K562 (cell line): ENCODE measurements at regions not wholly inside any gene's neighbourhood (a gene's known extent, or its start where the extent isn't known, plus 50 kb on each side); places are given as distances from the start of the nearest gene placed in this dataset.

Source experiments
- ATAC-seq: fragments of 200-7000 bp; cut with Tn5 transposase; 3 replicates; pipeline ENCODE4 v1.9.1; 2020; ENCODE audit warnings: moderate library complexity
- BruUV-seq: library from RNA; stranded (reverse); fragments of 400-500 nt; replicated peaks from 2 replicates; lab custom pipeline; 2021; lab: Mats Ljungman, UMichigan
- CTCF ChIA-PET: fragments of 300-600 bp; formaldehyde crosslinking; extraction: SDS; loops from one replicate; lab custom pipeline; 2021; ENCODE audit warnings: low intra/inter-chr PET ratio; lab: Yijun Ruan, JAX
- POLR2A ChIA-PET: fragments of 300-600, 350-650 bp; sonication (Branson Sonifier 250); formaldehyde crosslinking; extraction: SDS; loops from one replicate; lab custom pipeline; 2021; ENCODE audit warnings: antibody characterized with exemption, inconsistent platforms; lab: Yijun Ruan, JAX
- DNase-seq, 4 experiments: peaks; one replicate each; pipeline versions ENCODE4 v3.0.0 to v3.0.0-alpha.2; 2011 to 2018; ENCODE audit warnings: low spot score in 3 of 4, mixed read lengths in 3 of 4; ENCODE audit errors: extremely low read depth in 1 of 4
- FAIRE-seq: peaks from 2 replicates; lab custom pipeline; 2011; peaks lifted over from hg19 to GRCh38; lab: Jason Lieb, UNC
- H2AFZ ChIP-seq: 2 replicates; pipeline ENCODE4 v1.6.0; 2011; ENCODE audit warnings: low read depth, low read length, control low read depth, inconsistent platforms
- H3K27ac ChIP-seq: fragments of 200-600 bp; 3 replicates; pipeline ENCODE4 v1.8.0; 2011; ENCODE audit warnings: low read depth, mild to moderate bottlenecking, control low read depth, inconsistent platforms, low read length, moderate library complexity, mixed read lengths; ENCODE audit errors: extremely low read depth
- H3K27me3 ChIP-seq, 2 experiments: fragments of 300-600 bp in 1 of 2; 2 replicates in 1 of 2; 3 replicates in 1 of 2; pipeline versions ENCODE4 v1.6.0 to v1.8.0; 2011; ENCODE audit warnings: inconsistent platforms in 2 of 2, low read length in 2 of 2, mild to moderate bottlenecking in 1 of 2, mixed read lengths in 1 of 2, moderate library complexity in 1 of 2; ENCODE audit not compliant: control insufficient read depth in 2 of 2, insufficient read depth in 2 of 2
- H3K36me3 ChIP-seq: fragments of 300-600 bp; 3 replicates; pipeline ENCODE4 v1.8.0; 2011; ENCODE audit warnings: mild to moderate bottlenecking, low read length, inconsistent platforms; ENCODE audit not compliant: control insufficient read depth, insufficient read depth
- H3K4me1 ChIP-seq, 2 experiments: fragments of 200-600 bp in 1 of 2; replicated peaks in 1 of 2; 2 replicates in 1 of 2; 3 replicates in 1 of 2; pipeline versions ENCODE4 v1.5.1 to v1.8.0; 2011; ENCODE audit warnings: inconsistent platforms in 2 of 2, low read length in 2 of 2, mild to moderate bottlenecking in 1 of 2, mixed read lengths in 1 of 2, moderate library complexity in 1 of 2; ENCODE audit not compliant: control insufficient read depth in 2 of 2, insufficient read depth in 2 of 2
- H3K4me2 ChIP-seq: 2 replicates; pipeline ENCODE4 v1.6.1; 2011; ENCODE audit warnings: low read length, control low read depth, inconsistent platforms, mixed read lengths; ENCODE audit not compliant: insufficient read depth
- H3K4me3 ChIP-seq: fragments of 200-600 bp; sonication (generic), shearing (Covaris generic); 2 replicates; pipeline ENCODE4 v1.5.1; 2016; ENCODE audit warnings: control low read depth, inconsistent platforms
- H3K79me2 ChIP-seq: fragments of 200-600 bp; 3 replicates; pipeline ENCODE4 v1.8.0; 2011; ENCODE audit warnings: low read length, inconsistent platforms; ENCODE audit not compliant: control insufficient read depth, insufficient read depth
- H3K9ac ChIP-seq, 2 experiments: 2 replicates each; pipeline versions ENCODE4 v1.6.0 to v1.6.1; 2011; ENCODE audit warnings: low read depth in 2 of 2, low read length in 2 of 2, control low read depth in 1 of 2, inconsistent platforms in 1 of 2, mild to moderate bottlenecking in 1 of 2, mixed read lengths in 1 of 2; ENCODE audit not compliant: insufficient read depth in 1 of 2
- H3K9me1 ChIP-seq: one replicate; pipeline ENCODE4 v1.6.0; 2011; ENCODE audit warnings: inconsistent platforms, mild to moderate bottlenecking, low read length, moderate library complexity; ENCODE audit not compliant: control insufficient read depth, insufficient read depth
- H3K9me3 ChIP-seq: replicated peaks from 2 replicates; pipeline ENCODE4 v1.5.1; 2011; ENCODE audit warnings: low read depth, low read length, inconsistent platforms; ENCODE audit not compliant: control insufficient read depth, insufficient read depth
- H4K20me1 ChIP-seq: replicated peaks from 2 replicates; pipeline ENCODE4 v1.6.1; 2011; ENCODE audit warnings: low read length, inconsistent platforms, mixed read lengths; ENCODE audit not compliant: control insufficient read depth, insufficient read depth
- MAFG ChIP-seq: fragments of 450-650 bp; conservative IDR thresholded peaks from 2 replicates; pipeline ENCODE4 v1.6.1; 2016; ENCODE audit warnings: missing genetic modification characterization, missing compliant biosample characterization
- NCOR1 ChIP-seq: fragments of 450-650 bp; IDR thresholded peaks from 2 replicates; pipeline ENCODE4 v1.6.1; 2016; ENCODE audit warnings: mild to moderate bottlenecking, moderate library complexity
- TEAD4 ChIP-seq, 2 experiments: sonication (generic) in 1 of 2; formaldehyde crosslinking in 1 of 2; IDR thresholded peaks; 2 replicates each; pipeline versions ENCODE4 v1.6.1 to v1.8.0; 2012 to 2022; ENCODE audit warnings: borderline replicate concordance in 1 of 2, inconsistent platforms in 1 of 2, low read length in 1 of 2, mild to moderate bottlenecking in 1 of 2, missing genetic modification reagents in 1 of 2
- ZBTB8A ChIP-seq: fragments of 450-650 bp; IDR thresholded peaks from 2 replicates; pipeline ENCODE4 v1.6.1; 2018; ENCODE audit warnings: mild to moderate bottlenecking, moderate library complexity; ENCODE audit not compliant: partially characterized antibody
- ZNF444 ChIP-seq: fragments of 250-450 bp; sonication (Bioruptor Pico); IDR thresholded peaks from 2 replicates; pipeline ENCODE4 v1.4.0; 2020; ENCODE audit warnings: mild to moderate bottlenecking, moderate library complexity
- ZNF449 ChIP-seq: fragments of 250-450 bp; sonication (Bioruptor Pico); IDR thresholded peaks from 2 replicates; pipeline ENCODE4 v1.8.0; 2022; ENCODE audit warnings: moderate library complexity, mild to moderate bottlenecking, inconsistent platforms
- WGBS: fragments of 100-300 bp; shearing (Covaris generic); methylation state at CpG from one replicate; pipeline ENCODE4 v1.1.6; 2016; ENCODE audit warnings: low coverage, mixed read lengths; ENCODE audit not compliant: insufficient coverage; ENCODE audit errors: missing lambda C conversion rate; 5-methylcytosine and 5-hydroxymethylcytosine counted together
- in situ Hi-C: fragments of 300-500 bp; cut with MboI; formaldehyde crosslinking; loops from 4 replicates; pipeline ENCODE4 v1.15.0; 2018; ENCODE audit warnings: inconsistent platforms, mixed read lengths
- intact Hi-C: fragments of 100-400 bp; cut with micrococcal nuclease; formaldehyde crosslinking; loops from 2 replicates; pipeline ENCODE4 v1.14.2; 2022

GRCh38 chr6:129911732-129912131, 50.6 kb upstream of the TMEM244 start:
- no peak overlapping the region for H3K4me3 ChIP-seq

More at GRCh38 chr6:129911732-129912131, 50.6 kb upstream of the TMEM244 start:
- no peaks in the 10 kb centered on the region for H4K20me1 ChIP-seq
- in situ Hi-C loops: no loop called here
- H3K9ac ChIP-seq: no peak overlapping the region
- no peaks in the 10 kb centered on the region; the same call in 1 of the 2 replicates for H3K9me3 ChIP-seq
- CTCF ChIA-PET: no interaction called here
- H3K4me2 ChIP-seq: no peak overlapping the region
- H3K27me3 ChIP-seq: no peaks in the 10 kb centered on the region
- 21% methylated on average over 1 of the region's 1 CpG for WGBS
- no peak overlapping the region for H3K27ac ChIP-seq
- no TSS peak for BruUV-seq
- H3K79me2 ChIP-seq: no peaks in the 10 kb centered on the region
- FAIRE-seq (no peak), ATAC-seq (no peak), DNase-seq (no peak)
- intact Hi-C loops: no loop called here
- no peaks in the 10 kb centered on the region for H3K4me1 ChIP-seq
- H3K36me3 ChIP-seq: no peaks in the 10 kb centered on the region
- POLR2A ChIA-PET: no interaction called here
- no peaks in the 10 kb centered on the region for H3K9me1 ChIP-seq
- no peak overlapping the region for H2AFZ ChIP-seq
- TF ChIP-seq ZBTB8A (no peak), ZNF449 (no peak), MAFG (no peak), NCOR1 (no peak), ZNF444 (CRISPR knock-in tag) (no peak), TEAD4 (IDR thresholded peaks at IDR 0.05; ENCODE audit: low read length) (no peak), TEAD4 (CRISPR knock-in tag; IDR thresholded peaks at IDR 0.05; ENCODE audit: borderline replicate concordance) (no peak)
